ENCODE measurements at regions not wholly inside any gene's neighbourhood (a gene's known extent, or its start where the extent isn't known, plus 50 kb on each side); places are given as distances from the start of the nearest gene placed in this dataset.

DNA sequence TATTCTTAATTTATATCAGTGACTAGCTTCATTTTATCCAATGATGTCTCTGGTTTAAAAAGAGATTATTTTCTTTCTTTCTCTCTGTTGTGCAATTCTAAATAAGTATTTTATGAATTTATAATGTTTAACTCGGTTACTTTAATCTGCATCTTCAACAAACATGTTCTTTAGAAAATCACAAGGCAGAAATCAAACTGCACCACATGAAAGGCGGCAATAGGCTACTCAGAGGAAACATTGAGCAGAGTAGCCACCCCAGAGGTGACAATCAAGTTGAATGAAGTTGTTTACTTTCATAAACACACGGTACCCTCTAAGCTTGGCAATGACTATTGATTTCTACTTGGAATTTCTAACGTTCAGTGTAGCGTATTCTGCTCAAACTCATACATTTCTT lies 677.8 kb upstream of the ROBO1 start:
- no peak overlapping the region for H3K9ac ChIP-seq (ENCODE audit: low read depth in 1 of 2, low read length in 2 of 2)
- H3K9me3 ChIP-seq (ENCODE audit: control insufficient read depth in 2 of 2, low read length in 2 of 2), result no peaks in the 10 kb centered on the region
- no peaks in the 10 kb centered on the region for H3K36me3 ChIP-seq (ENCODE audit: control insufficient read depth in 2 of 2, insufficient read depth in 2 of 2, low read length in 2 of 2)
- no peaks in the 10 kb centered on the region for H3K4me1 ChIP-seq (ENCODE audit: control insufficient read depth in 2 of 2, insufficient read depth in 2 of 2, low read length in 2 of 2)
- no peak overlapping the region for H3K4me3 ChIP-seq (ENCODE audit: low read length in 2 of 2)
- H3K27me3 ChIP-seq (ENCODE audit: control insufficient read depth in 2 of 2, insufficient read depth in 2 of 2, low read length in 2 of 2), result no peaks in the 10 kb centered on the region
- H3K27ac ChIP-seq (ENCODE audit: low read depth in 2 of 2, low read length in 2 of 2), result no peak overlapping the region

DNA sequence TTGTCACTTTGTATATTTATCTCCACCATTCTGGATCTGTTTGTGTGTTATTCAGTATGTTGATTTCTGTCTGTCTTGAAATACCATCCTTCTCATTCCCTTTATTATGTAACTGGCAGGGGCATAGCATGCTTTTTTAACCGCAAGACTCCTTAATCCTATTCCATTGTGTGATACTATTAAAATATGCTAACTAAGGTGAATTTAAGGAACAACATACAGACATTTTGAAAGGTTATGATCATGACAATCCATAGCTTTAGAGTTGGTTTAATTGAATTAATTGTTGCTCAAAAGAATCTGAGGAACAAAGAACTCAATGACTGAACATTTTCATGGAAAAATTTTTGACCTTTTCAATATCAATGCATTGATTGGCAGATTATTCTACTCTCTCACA lies 677.3 kb upstream of the ROBO1 start:
- H3K9me3 ChIP-seq (ENCODE audit: control insufficient read depth in 2 of 2, low read length in 2 of 2), result no peaks in the 10 kb centered on the region
- H3K9ac ChIP-seq (ENCODE audit: low read depth in 1 of 2, low read length in 2 of 2), result no peak overlapping the region
- no peak overlapping the region for H3K4me3 ChIP-seq (ENCODE audit: low read length in 2 of 2)
- H3K27ac ChIP-seq (ENCODE audit: low read depth in 2 of 2, low read length in 2 of 2), result no peak overlapping the region
- no peaks in the 10 kb centered on the region for H3K36me3 ChIP-seq (ENCODE audit: control insufficient read depth in 2 of 2, insufficient read depth in 2 of 2, low read length in 2 of 2)
- H3K27me3 ChIP-seq (ENCODE audit: control insufficient read depth in 2 of 2, insufficient read depth in 2 of 2, low read length in 2 of 2), result no peaks in the 10 kb centered on the region
- no peaks in the 10 kb centered on the region for H3K4me1 ChIP-seq (ENCODE audit: control insufficient read depth in 2 of 2, insufficient read depth in 2 of 2, low read length in 2 of 2)

DNA sequence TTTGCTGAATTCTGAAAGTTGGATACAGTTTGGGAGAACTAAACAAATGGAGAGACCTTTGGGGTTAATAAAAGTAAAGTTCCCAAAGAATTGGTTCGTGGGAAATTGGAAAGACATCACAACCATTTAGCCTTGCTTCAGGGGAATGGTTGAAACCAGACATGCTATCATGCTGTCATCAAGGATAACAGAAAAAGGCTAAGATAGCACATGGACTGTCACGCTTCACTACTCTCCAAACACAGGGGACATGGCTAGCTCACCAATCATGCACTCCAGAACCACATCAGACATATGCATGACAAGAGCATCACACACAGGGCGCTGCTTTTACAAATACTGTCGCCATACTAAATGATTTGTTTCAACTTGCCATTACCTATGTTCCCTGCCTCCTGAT lies 671.7 kb upstream of the ROBO1 start:
- Histone ChIP-seq H3K4me1 (ENCODE audit: control insufficient read depth in 2 of 2, insufficient read depth in 2 of 2, low read length in 2 of 2) (no peaks in the 10 kb centered on the region), H3K27ac (ENCODE audit: low read depth in 2 of 2, low read length in 2 of 2) (no peak overlapping the region), H3K9ac (ENCODE audit: low read depth in 1 of 2, low read length in 2 of 2) (no peak overlapping the region), H3K9me3 (ENCODE audit: control insufficient read depth in 2 of 2, low read length in 2 of 2) (no peaks in the 10 kb centered on the region), H3K36me3 (ENCODE audit: control insufficient read depth in 2 of 2, insufficient read depth in 2 of 2, low read length in 2 of 2) (no peaks in the 10 kb centered on the region), H3K27me3 (ENCODE audit: control insufficient read depth in 2 of 2, insufficient read depth in 2 of 2, low read length in 2 of 2) (no peaks in the 10 kb centered on the region), H3K4me3 (ENCODE audit: low read length in 2 of 2) (no peak overlapping the region)

DNA sequence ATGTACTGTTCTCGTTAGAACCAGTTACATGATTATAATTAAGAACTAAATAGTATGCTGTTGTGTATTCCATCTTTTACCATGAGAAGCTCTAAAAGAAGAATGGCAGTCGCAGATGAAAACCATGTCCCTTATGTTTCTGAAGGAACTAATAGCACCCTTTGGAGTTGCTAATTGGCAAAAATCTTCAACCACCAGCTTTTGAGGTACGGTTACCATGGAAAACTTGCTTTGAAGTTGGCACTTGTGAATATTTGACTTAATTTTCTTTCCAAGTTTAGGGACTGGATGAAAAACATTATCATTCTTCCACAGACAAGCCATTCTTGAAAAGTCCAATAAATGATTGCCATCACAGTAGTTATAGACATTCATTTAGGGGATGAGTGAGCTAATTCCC lies 666.6 kb upstream of the ROBO1 start:
- no peaks in the 10 kb centered on the region for H3K4me1 ChIP-seq (ENCODE audit: control insufficient read depth in 2 of 2, insufficient read depth in 2 of 2, low read length in 2 of 2)
- H3K36me3 ChIP-seq (ENCODE audit: control insufficient read depth in 2 of 2, insufficient read depth in 2 of 2, low read length in 2 of 2), result no peaks in the 10 kb centered on the region

DNA sequence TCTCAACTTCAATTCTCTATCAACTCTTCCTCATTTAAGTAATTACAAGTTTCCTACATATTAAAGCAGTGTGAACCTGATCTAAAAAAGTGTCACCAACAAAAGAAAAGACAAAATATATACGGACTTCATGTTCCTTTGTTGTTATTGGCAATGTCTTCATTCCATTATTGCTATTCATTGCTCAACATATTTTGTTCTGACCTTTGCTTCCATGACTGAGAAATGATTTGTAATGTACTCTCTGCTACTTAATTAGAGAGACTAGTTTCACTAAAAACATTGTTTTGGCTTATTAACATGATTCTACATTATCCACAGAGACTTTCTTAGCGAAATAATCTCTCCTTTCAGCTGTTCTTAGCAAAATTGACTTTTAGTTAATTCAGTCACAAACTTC lies 657.2 kb upstream of the ROBO1 start:
- H3K4me3 ChIP-seq (ENCODE audit: low read length in 2 of 2), result no peak overlapping the region
- no peaks in the 10 kb centered on the region for H3K36me3 ChIP-seq (ENCODE audit: control insufficient read depth in 2 of 2, insufficient read depth in 2 of 2, low read length in 2 of 2)
- H3K9me3 ChIP-seq (ENCODE audit: control insufficient read depth in 2 of 2, low read length in 2 of 2), result no peaks in the 10 kb centered on the region
- H3K9ac ChIP-seq (ENCODE audit: low read depth in 1 of 2, low read length in 2 of 2), result no peak overlapping the region
- H3K27ac ChIP-seq (ENCODE audit: low read depth in 2 of 2, low read length in 2 of 2), result no peak overlapping the region
- H3K27me3 ChIP-seq (ENCODE audit: control insufficient read depth in 2 of 2, insufficient read depth in 2 of 2, low read length in 2 of 2), result no peaks in the 10 kb centered on the region
- no peaks in the 10 kb centered on the region for H3K4me1 ChIP-seq (ENCODE audit: control insufficient read depth in 2 of 2, insufficient read depth in 2 of 2, low read length in 2 of 2)

More for the DNA sequence above, 666.6 kb upstream of the ROBO1 start:
- H3K9me3 ChIP-seq (ENCODE audit: control insufficient read depth in 2 of 2, low read length in 2 of 2), result no peaks in the 10 kb centered on the region
- H3K9ac ChIP-seq (ENCODE audit: low read depth in 1 of 2, low read length in 2 of 2), result no peak overlapping the region
- H3K4me3 ChIP-seq (ENCODE audit: low read length in 2 of 2), result no peak overlapping the region
- H3K27ac ChIP-seq (ENCODE audit: low read depth in 2 of 2, low read length in 2 of 2), result no peak overlapping the region
- no peaks in the 10 kb centered on the region for H3K27me3 ChIP-seq (ENCODE audit: control insufficient read depth in 2 of 2, insufficient read depth in 2 of 2, low read length in 2 of 2)

DNA sequence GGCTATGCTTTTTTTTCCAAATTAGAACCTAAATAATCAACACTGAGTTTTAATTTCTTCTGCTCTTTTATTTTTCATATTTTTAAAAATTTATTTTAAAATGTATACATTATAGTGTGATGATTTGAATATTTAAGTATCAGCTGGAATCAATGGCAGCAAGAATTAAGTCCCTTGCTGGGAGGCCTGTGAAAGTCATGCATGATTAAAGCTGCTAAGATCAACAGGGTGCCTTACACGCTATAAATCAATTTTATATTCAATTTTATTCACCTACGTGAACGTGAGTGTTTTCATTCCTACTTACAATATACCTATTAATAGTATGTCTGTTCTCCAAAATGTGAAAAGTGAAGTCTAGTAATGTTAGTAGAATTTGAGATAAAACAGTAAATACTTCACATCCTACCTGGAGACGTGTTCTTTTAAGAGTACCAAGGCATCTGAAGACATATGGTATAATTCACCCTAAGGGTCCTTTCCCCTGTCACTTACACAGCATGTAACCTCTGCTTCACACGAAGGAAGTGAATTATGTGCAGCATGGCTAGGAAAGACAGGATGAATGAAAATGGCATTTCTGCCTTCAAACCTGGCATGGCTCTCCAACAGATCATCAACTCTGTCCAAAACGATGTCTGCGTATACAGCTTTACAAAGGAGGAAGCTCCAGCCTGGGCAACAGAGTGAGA lies 640.4 kb upstream of the ROBO1 start:
- no peaks in the 10 kb centered on the region for H3K4me1 ChIP-seq (ENCODE audit: control insufficient read depth in 2 of 2, insufficient read depth in 2 of 2, low read length in 2 of 2)
- H3K9ac ChIP-seq (ENCODE audit: low read depth in 1 of 2, low read length in 2 of 2), result no peak overlapping the region
- H3K27me3 ChIP-seq (ENCODE audit: control insufficient read depth in 2 of 2, insufficient read depth in 2 of 2, low read length in 2 of 2), result no peaks in the 10 kb centered on the region
- H3K36me3 ChIP-seq (ENCODE audit: control insufficient read depth in 2 of 2, insufficient read depth in 2 of 2, low read length in 2 of 2), result no peaks in the 10 kb centered on the region
- H3K4me3 ChIP-seq (ENCODE audit: low read length in 2 of 2), result no peak overlapping the region
- H3K9me3 ChIP-seq (ENCODE audit: control insufficient read depth in 2 of 2, low read length in 2 of 2), result no peaks in the 10 kb centered on the region
- no peak overlapping the region for H3K27ac ChIP-seq (ENCODE audit: low read depth in 2 of 2, low read length in 2 of 2)

DNA sequence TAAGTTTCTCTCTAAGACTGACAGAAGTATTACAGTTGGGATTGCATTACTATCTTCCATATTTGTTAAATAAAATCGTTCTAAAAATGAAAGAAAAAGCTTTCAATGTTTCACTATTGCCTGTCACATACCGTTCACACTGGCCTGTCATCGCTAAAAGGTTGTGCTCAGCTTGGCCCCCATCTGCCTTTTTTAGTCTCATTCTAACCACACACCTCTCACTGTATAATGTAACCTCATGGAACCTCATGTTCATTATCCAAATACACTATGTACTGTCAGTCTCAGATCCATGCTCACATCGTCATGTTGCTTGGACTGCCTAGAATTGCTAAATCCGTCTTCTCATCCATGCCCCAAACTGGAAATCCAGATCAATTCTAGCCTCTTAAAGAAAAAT lies 637.8 kb upstream of the ROBO1 start:
- Histone ChIP-seq H3K27ac (ENCODE audit: low read depth in 2 of 2, low read length in 2 of 2) (no peak overlapping the region), H3K9ac (ENCODE audit: low read depth in 1 of 2, low read length in 2 of 2) (no peak overlapping the region), H3K4me1 (ENCODE audit: control insufficient read depth in 2 of 2, insufficient read depth in 2 of 2, low read length in 2 of 2) (no peaks in the 10 kb centered on the region), H3K36me3 (ENCODE audit: control insufficient read depth in 2 of 2, insufficient read depth in 2 of 2, low read length in 2 of 2) (no peaks in the 10 kb centered on the region), H3K27me3 (ENCODE audit: control insufficient read depth in 2 of 2, insufficient read depth in 2 of 2, low read length in 2 of 2) (no peaks in the 10 kb centered on the region), H3K4me3 (ENCODE audit: low read length in 2 of 2) (no peak overlapping the region), H3K9me3 (ENCODE audit: control insufficient read depth in 2 of 2, low read length in 2 of 2) (no peaks in the 10 kb centered on the region)

DNA sequence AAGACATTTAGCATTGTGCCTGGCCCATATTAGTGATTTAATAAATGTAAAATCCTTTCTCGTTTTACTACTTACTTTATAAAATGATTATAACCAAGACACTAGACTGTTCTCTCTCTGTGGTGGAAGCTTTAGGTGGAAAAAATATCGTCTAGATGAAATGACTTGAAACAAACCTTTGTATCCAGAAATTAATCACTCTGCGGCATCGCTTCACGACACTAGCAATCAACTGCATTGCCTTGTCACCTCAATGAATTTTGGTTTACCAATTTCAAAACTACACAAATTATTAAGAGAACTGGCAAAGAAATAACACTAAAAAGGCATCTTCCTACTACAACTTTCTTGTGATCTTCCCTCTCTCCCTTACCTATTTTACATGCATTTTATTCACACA lies 627.2 kb upstream of the ROBO1 start:
- H3K4me3 ChIP-seq (ENCODE audit: low read length in 2 of 2), result no peak overlapping the region
- no peak overlapping the region for H3K27ac ChIP-seq (ENCODE audit: low read depth in 2 of 2, low read length in 2 of 2)
- no peaks in the 10 kb centered on the region for H3K9me3 ChIP-seq (ENCODE audit: control insufficient read depth in 2 of 2, low read length in 2 of 2)
- no peak overlapping the region for H3K9ac ChIP-seq (ENCODE audit: low read depth in 1 of 2, low read length in 2 of 2)
- no peaks in the 10 kb centered on the region for H3K36me3 ChIP-seq (ENCODE audit: control insufficient read depth in 2 of 2, insufficient read depth in 2 of 2, low read length in 2 of 2)
- no peaks in the 10 kb centered on the region for H3K27me3 ChIP-seq (ENCODE audit: control insufficient read depth in 2 of 2, insufficient read depth in 2 of 2, low read length in 2 of 2)
- H3K4me1 ChIP-seq (ENCODE audit: control insufficient read depth in 2 of 2, insufficient read depth in 2 of 2, low read length in 2 of 2), result no peaks in the 10 kb centered on the region

DNA sequence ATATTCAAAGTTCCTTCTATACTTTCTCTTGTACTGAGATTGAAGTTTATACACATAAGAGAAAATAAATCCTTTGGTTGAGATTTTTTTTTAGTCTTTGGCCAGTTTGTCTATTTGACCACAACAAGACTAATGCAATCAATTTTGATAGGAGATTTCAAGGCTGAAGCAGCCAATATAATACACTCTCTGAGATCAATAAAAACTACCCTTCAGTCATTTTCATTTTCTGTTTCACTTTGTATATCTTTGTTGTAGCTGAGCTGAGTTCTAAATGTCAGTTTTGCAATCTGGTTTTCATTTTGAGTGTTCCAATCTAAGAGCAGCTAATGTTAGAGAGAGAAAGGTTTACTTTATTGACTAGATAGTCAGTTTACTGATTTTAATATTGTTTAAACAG lies 623.8 kb upstream of the ROBO1 start:
- Histone ChIP-seq H3K27me3 (ENCODE audit: control insufficient read depth in 2 of 2, insufficient read depth in 2 of 2, low read length in 2 of 2) (no peaks in the 10 kb centered on the region), H3K4me1 (ENCODE audit: control insufficient read depth in 2 of 2, insufficient read depth in 2 of 2, low read length in 2 of 2) (no peaks in the 10 kb centered on the region), H3K4me3 (ENCODE audit: low read length in 2 of 2) (no peak overlapping the region), H3K9me3 (ENCODE audit: control insufficient read depth in 2 of 2, low read length in 2 of 2) (no peaks in the 10 kb centered on the region), H3K36me3 (ENCODE audit: control insufficient read depth in 2 of 2, insufficient read depth in 2 of 2, low read length in 2 of 2) (no peaks in the 10 kb centered on the region), H3K27ac (ENCODE audit: low read depth in 2 of 2, low read length in 2 of 2) (no peak overlapping the region), H3K9ac (ENCODE audit: low read depth in 1 of 2, low read length in 2 of 2) (no peak overlapping the region)

DNA sequence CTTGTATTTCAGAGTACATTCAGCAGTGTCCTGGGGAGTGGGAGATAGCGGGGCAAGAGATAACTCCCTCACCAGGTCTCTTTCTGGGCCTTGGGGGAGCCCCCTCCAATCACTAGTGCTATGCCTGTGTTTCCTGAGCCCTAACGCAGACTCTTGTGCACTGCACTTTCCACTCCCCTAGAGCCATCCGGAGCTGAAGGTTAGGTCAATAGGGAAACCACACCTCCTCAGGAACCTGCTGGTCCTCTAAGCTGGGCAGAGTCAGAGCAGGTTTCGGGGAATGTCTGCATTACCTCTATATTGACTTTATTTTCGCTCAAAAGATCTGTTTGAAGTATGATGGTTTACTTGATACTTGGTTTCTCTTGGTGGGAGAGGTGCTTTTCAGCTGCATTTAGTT lies 617.0 kb upstream of the ROBO1 start:
- Histone ChIP-seq H3K4me3 (ENCODE audit: low read length in 2 of 2) (no peak overlapping the region), H3K27me3 (ENCODE audit: control insufficient read depth in 2 of 2, insufficient read depth in 2 of 2, low read length in 2 of 2) (no peaks in the 10 kb centered on the region), H3K9ac (ENCODE audit: low read depth in 1 of 2, low read length in 2 of 2) (no peak overlapping the region), H3K36me3 (ENCODE audit: control insufficient read depth in 2 of 2, insufficient read depth in 2 of 2, low read length in 2 of 2) (no peaks in the 10 kb centered on the region), H3K9me3 (ENCODE audit: control insufficient read depth in 2 of 2, low read length in 2 of 2) (no peaks in the 10 kb centered on the region), H3K27ac (ENCODE audit: low read depth in 2 of 2, low read length in 2 of 2) (no peak overlapping the region), H3K4me1 (ENCODE audit: control insufficient read depth in 2 of 2, insufficient read depth in 2 of 2, low read length in 2 of 2) (no peaks in the 10 kb centered on the region)

DNA sequence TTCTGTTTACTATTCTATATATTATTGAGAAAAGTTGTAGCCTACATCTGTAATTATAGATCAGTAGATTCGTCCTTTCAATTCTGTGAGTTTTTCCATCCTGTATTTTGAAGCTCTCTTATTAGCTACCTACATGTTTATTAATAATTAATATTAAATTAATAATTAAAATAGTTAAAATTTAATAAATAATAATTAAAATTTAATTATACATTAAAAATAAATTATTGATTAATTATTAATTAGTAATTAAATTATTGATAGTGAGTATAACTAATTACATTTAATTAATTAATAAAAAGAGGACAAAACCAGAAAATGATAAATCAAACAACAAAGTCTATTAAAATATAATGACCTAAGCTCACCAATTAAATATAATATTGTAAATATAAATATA lies 606.6 kb upstream of the ROBO1 start:
- no peaks in the 10 kb centered on the region for H3K9me3 ChIP-seq (ENCODE audit: control insufficient read depth in 2 of 2, low read length in 2 of 2)
- no peak overlapping the region for H3K4me3 ChIP-seq (ENCODE audit: low read length in 2 of 2)
- H3K27me3 ChIP-seq (ENCODE audit: control insufficient read depth in 2 of 2, insufficient read depth in 2 of 2, low read length in 2 of 2), result no peaks in the 10 kb centered on the region
- no peak overlapping the region for H3K27ac ChIP-seq (ENCODE audit: low read depth in 2 of 2, low read length in 2 of 2)
- no peaks in the 10 kb centered on the region for H3K4me1 ChIP-seq (ENCODE audit: control insufficient read depth in 2 of 2, insufficient read depth in 2 of 2, low read length in 2 of 2)
- no peaks in the 10 kb centered on the region for H3K36me3 ChIP-seq (ENCODE audit: control insufficient read depth in 2 of 2, insufficient read depth in 2 of 2, low read length in 2 of 2)
- no peak overlapping the region for H3K9ac ChIP-seq (ENCODE audit: low read depth in 1 of 2, low read length in 2 of 2)

All from mucosa of rectum (tissue), 2 donors.